ENCODE measurements at regions not wholly inside any gene's neighbourhood (a gene's known extent, or its start where the extent isn't known, plus 50 kb on each side); places are given as distances from the start of the nearest gene placed in this dataset.
"Not testable (repeated sequence)": the region's sequence is repeated elsewhere in the genome, so short reads cannot be mapped to it uniquely, and the experiment has no call there.

DNA sequence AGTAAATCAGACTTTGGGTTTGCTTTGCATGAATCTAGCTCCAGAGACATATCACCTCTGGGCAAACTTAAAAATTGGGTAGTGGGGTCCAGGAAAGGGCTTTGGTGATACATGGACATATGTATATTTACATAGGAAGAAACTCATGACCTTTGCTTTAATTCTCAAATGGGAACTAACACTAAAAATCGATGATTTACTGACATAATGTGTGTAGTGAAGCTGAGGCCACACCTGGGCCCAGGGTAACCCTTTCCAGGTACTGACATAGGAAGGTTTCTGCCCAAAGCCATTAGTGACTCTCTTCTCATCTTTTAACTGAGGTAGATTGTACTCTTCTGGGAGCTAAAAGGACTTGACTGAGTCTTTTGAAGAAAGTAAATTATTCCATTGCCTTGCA lies 411.2 kb upstream of the TBL1XR1 start:
- DNase-seq: no peak

DNA sequence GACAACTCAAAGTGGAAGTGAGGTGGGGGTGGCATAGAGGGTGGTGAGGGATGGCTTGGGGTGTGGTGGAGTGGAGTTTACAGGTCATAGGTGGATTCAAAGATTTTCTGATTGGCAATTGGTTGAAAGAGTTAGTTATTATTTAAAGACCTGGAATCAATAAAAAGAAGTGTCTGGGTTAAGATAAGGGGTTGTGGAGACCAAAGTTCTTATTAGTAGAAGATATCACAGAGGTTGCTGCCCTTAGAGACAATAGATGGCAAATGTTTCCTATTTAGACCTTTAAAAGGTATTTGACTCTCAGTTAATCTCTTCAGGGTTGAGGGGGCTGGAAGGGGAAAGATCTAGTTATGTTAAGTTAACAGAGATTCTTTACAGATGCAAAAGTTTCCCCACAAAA lies 412.3 kb upstream of the TBL1XR1 start:
- DNase-seq: no peak

DNA sequence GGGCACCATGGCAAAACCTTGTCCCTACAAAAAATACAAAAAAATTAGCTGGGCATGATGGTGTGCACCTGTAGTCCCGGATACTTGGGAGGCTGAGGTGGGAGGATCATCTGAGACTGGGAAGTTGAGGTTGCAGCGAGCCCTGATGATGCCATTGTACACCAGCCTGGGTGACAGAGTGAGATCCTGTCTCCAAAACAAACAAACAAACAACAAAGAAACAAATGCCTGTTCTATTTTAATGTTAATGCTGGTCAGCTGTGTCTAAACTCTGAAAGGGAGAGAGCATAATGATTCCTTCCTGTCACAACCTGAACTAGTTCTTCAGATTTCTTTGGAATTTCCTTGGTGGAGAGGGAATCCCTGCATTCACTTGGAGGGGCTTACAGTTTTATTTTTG lies 413.0 kb upstream of the TBL1XR1 start:
- no peak for DNase-seq

DNA sequence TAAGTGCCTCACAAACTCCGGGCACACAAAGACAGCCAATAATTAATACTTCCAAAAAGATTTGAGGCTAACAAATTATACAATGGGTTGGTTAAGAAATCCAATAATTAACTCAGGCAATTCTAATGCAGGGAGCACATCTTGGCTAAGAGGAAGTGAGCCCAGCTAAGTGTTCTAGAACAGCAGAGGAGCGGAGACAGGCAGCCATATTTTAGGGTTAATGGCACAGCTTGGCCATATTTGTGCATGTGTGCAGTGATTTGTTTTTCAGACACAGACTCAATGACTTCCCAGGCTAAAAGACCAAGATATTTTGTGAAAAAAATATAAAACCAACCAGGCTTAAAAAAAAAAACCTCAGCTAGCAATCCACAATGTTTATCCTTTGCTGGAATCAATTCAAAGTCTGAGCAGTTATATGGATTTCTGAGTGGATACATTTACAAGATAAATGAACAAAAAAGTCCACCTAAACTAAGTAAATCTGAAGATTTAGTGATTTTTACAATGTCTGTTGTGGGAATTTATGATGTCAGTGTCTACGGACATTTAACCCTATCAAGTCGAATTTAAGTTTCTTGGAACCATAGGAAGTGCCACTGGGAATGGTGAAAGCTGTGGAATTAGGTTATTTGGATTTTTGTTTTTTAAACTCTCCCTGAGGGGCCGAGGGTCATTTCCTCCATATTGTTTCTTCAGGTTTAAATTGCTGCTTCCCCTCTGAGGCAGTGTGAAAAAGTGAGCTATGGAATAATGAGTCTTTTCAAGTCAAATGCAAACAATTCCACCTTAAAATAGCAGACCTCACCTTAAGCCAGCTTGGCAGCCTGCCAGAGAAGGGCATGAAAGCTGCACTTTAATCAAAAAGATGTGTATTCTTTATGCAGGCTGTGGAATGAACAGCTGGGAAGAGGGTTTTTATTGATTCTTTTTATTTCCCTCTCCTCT lies 413.7 kb upstream of the TBL1XR1 start:
- peak; percentile 81 to 97 (median 93) for DNase-seq

DNA sequence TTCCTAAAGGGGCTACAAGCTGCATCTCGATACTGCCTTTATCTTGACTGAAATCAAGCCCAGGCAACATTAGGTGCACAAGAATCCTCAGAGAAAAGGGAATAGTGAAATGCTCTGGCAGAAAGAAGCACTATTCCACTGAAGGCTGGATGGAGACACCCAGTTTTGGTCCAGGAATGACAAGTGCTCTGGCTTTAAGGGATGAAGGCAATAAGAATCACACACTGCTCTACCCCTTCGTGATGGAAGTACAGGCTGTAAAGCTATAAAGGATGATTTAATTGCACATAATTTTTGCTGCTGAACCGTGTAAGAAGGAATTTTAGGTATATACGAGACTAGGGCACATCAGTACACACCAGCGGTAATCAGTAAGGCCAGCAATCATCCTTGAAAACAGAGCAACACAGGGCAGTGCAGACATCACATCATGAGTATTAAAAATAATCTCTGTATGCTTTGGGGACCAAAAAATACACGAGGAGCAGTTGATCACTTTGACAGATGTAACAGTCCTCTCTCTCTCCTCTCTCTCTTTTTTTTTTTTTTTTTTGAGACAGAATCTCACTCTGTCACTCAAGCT lies 414.6 kb upstream of the TBL1XR1 start:
- peak; percentile 33 to 89 (median 72) for DNase-seq

DNA sequence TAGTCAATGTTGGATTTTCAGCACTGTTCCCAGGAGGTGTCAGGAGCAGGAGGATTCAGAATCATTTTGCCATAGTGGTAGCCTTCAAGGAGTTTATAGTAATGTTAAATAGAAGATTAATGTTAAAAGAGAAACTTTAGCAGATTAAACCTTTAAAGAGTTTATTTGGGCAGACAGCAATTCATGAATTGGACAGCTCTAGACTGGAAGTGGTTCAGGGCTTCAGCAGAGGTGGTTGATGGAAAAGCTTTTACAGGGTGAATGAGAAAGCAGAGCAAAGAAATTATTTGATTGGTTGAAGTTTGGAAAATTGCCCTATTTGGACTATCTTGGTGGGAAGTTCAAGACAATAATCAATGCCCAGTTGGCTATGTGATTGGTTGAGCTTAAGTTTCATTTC lies 416.6 kb upstream of the TBL1XR1 start:
- no peak for DNase-seq

DNA sequence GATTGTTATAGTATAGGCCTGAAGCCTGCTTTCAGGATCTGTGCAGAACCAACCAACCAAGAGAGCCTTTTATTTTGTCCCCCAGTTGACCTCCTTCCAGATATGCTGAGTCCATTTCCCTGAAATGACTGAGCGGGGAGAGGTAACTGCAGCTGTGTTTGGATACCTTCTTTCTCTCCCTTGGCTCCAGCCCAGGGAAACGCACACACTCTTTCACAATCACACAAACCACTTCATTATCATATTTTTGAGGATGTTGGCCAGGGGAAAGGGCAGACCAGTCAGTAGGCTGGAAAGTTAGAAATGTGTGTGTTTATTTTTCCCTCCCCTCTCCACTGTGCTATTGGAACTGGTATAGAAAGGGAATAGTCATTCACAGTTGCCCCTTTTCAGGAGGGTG lies 417.7 kb upstream of the TBL1XR1 start:
- DNase-seq: peak in 2 of 3 experiments; percentile 20 to 23

DNA sequence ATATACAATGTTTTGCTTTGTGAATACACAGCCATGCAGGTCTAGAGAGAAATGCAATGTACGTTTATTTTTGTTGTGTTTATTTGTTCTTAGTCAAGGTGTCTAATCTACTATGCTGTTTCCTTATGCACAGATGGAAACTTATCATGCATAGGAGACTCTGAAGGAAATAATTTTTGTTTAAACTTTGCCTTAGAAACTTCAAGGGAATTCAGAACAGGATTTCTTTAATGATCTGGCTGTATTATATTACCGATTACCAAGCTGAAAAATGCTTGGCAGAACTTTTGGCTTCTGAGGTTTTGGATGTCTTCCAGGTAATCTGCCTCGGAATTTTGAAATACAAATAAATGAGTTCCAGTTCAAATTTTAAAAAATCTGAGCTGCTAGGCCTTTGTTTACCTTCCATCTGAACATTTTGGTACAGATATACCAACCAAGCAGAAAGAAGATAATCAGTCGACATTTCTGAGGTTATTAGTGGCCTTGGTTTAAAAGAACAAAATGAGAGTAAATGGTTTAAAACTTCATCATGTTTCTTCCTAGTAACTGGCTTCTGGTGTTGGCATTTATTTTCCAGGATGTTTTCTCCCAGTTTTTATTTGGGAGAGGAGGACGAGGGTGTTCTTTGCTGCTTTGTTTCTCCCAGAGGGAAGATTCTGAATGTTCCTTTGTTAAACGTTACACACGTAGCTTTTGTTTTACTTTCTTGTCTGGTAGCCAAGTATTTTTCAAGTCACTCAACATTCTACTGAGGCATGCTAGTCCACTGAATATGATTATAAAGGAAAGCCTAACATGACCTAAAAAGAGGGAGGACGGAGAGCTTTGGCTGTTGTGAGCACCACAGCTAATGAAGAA lies 421.8 kb upstream of the TBL1XR1 start:
- DNase-seq: no peak

DNA sequence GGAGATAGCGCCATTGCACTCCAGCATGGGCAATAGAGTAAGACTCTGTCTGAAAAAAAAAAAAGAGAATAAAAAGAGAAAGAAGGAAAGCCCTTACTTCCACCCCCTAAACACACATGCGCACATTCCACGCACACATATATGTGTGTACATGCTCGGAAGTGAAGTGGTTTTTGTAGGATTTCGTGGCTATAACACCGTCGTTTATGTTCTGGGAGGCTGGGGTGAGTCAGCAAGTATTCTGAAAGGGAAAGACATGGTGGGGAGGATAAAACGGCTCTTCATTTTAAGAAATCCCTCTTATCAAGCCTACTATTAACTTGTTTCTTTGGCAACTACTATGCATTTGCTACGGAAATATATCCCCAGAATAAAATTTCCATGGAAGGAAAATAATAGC lies 422.8 kb upstream of the TBL1XR1 start:
- no peak for DNase-seq

DNA sequence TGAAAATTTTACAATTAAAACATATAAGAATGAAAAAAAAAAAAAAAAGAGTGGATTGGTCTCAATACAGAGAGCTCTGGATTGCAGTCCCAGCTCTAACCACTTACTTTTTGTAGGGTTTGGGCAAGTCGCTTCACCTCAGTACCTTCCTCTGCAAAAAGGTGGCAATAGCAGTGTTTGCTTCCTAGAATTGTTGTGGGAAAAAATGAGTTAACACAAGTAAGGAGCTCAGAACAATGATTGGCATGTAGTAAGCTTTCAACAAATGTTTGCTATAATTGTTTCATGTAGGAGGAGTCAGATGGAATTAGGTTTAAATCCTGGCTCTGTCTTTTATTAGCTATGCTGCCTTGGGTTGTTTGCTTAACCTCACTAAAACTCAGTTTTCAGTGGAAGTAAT lies 425.2 kb upstream of the TBL1XR1 start:
- DNase-seq: no peak

DNA sequence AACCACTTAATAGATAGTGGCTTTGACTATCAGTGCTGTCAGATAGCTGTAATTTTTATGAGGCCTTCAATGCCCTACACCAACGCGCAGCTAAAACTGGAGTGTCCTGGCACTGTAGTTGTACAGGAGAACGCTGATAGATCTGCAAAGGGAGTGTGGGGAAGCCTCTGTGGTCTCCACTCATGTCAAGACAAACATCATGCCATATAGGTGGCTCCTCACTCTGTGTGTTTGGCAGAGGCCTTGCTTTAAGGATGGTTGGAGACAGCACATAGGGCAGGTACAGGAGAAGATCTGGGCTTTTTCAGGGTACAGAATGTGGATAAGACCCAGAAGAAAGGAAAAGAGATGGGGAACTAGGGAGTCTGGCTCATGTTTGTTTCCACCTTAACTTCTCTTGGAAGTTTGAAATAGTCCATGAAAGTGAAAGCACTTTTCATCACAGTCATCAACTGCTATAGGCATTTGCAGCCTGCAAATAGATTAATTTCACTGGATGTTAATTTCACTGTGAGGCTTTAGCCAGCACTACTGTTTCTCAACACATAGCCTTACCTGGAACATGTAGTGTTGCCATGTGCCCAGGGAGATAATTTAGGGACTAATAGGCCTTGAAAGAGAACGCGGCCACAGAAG lies 425.8 kb upstream of the TBL1XR1 start:
- DNase-seq: no peak

DNA sequence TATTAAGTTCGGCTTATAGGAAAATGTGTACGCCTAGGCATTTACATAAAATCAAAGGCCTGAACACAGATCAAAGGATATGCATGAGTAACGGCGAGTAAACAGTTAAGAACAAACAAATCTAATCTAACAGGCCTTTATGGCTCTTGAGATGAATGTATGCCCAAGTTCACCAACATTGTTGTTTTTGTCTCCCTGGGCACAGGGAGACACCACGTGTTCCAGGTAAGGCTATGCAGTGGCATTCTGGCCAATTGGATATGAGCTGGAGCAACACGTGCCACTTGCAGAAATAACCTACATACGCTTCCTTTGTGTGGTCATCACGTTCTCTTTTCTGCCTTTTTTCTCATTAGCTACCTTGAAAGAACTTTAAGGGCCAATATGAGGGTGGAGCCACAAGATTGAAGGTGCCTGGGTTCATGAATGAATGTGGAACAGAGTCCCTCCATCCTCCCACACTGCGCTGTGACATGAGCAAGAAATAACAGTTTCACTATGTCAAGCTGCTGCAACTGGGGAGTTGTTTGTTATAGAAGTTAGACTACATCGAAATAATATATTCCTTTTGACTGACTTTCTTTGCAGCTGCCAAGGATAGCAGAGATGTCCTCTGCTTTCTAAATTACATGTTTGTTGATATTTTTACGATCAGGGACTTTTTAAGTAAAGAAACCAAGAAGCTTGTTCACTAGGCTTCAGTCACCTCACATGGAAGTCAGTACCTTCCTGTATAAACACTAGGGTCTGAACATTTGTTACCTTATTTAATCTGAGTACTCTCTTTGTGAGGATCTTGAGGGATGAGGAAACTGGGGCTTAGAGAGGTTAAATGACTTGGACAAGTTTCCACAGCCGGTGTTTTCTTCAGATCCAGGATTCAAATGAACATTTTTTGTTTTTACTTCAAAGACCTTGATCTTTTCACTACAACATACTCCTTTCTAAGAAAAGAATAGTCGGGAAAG lies 427.5 kb upstream of the TBL1XR1 start:
- no peak for DNase-seq

DNA sequence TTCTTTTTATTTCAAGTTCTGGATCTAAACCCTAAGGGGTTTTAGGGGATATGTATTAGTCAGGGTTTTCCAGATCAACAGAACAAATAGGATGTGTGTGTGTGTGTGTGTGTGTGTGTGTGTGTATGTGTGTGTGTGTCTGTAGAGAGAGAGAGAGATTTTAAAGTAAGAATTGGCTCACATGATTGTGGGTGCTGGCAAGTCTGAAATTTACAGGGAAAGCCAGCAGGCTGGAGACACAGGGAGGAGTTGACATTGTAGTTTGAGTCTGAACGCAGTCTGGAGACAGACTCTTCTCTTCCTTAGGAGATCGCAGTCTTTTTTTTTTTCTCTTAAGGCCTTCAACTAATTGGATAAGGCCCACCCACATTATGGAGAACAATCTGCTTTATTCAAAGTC lies 428.8 kb upstream of the TBL1XR1 start:
- no peak for DNase-seq

DNA sequence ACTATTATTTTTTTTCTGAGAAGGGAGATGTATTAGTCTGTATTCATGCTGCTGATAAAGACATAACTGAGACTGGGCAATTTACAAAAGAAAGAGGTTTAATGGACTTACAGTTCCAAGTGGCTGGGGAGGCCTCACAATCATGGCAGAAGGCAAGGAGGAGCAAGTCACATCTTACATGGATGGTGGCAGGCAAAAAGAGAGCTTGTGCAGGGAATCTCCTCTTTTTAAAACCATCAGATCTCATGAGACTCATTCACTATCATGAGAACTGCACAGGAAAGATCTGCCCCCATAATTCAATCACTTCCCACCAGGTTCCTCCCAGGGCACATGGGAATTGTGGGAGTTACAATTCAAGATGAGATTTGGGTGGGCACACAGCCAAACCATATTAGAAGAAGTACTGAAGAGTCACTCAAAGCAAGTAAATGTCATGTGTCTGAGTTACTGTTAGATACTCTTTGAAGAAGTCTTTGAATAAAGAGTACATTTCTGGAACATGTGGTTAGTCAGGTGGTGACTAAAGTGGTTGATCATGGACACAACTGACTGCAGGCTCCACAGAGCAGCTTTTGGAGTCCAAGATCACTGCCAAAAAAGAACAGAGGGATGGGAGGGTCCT lies 430.9 kb upstream of the TBL1XR1 start:
- DNase-seq: not testable (repeated sequence)

DNA sequence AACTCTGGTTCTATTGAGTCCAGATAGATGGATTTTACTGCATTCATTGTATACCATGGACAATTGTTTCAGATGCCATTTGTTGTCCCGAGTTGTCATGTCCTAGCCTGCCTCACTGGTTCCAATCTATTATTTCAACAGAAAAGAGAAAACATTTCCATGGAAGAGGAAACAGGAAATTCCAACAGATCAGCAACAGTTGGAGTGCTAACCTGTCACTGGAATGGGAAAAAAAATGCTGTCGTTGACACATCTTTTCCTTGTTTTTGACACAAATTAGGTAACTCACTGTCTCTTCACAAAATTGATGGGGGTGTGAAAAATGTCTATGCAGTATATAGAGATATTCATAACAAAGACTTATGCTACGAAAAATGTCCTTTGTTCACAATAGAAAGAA lies 432.0 kb upstream of the TBL1XR1 start:
- no peak for DNase-seq

DNA sequence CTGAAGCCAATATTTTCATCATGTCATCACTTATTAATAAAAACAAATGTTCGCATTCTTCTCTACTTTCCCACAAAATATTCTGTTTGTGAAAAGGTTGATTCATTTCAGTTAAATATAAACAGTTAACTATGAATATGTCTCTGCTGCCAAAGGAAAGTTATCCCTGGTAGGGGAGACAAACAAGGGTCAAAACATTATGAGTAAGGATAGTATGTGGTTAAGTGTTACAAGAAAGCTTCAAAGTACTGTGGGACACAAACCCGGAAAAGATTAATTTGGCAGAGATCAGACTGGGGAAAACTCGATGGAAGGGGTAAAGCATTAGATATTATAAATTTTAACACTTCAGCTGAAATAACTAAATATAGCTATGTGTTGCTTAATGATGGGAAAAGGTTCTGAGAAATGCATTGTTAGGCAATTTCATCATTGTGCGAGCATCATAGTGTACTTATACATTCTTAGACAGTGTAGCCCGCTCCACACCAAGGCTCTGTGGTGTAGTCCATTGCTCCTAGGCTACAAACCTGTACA lies 436.5 kb upstream of the TBL1XR1 start:
- no peak for DNase-seq

DNA sequence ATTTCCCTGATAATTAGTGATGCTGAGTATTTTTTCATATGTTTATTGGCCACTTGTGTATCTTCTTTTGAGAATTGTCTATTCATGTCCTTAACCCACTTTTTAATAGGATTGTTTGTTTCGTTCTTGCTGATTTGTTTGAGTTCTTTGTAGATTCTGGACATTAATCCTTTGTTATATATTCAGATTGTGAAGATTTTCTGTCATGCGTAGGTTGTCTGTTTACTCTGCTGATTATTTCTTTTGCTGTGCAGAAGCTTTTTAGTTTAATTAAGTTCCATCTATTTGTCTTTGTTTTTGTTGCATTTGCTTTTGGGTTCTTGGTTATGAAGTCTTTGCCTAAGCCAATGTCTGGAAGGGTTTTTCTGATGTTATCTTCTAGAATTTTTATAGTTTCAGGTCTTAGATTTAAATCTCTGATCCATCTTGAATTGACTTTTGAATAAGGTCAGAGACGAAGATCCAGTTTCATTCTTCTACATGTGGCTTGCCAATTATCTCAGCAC lies 438.4 kb upstream of the TBL1XR1 start:
- not testable (repeated sequence) for DNase-seq

DNA sequence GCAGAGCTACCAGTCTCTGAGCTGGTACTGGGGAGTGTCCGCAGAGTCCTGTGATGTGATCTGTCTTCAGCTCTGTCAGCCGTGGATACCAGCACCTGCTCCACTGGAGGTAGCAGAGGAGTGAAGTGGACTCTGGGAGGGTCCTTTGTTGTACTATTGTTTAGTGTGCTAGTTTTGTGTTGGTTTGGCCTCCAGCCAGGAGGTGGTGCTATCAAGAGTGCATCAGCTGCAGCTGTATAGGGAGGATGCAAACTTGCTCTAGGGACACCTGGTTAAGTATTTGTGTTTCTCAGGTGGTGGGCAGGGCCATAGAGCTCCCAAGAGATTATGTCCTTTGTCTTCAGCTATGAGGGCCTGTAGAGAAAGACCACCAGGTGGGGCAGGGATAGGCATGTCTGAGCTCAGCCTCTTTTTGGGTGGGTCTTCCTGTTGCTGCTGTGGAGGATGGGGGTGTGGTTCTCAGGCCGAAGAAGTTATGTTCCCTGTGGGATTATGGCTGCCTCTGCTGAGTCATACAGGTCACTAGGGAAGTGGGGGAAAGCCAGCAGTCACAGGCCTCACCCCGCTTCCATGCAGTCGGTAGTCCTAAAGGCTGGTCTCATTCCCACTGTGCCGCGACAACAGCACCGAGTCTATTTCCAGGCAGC lies 443.2 kb upstream of the TBL1XR1 start:
- DNase-seq: peak in 2 of 3 experiments; percentile 37 to 61

DNA sequence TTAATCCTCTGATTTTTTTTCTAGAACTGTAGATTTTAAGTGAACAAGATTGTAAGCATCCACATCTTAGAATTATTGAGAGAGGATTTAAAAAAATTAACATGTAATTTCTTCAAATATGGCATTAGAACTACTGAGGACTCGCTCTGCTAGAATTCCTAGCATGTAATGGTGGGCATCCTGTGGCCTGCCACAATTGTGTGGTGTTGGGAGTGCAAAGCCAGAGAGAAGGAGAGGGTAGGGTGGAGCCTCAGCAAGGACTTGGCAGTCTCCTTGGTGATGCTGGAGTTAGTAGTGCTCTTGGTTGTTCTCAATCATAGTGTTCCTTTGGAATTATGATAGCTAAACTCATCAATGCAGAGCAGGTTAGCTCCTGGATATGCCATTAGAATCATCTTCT lies 443.9 kb upstream of the TBL1XR1 start:
- DNase-seq: no peak
